GM23248 (cell line): ENCODE measurements at regions not wholly inside any gene's neighbourhood (a gene's known extent, or its start where the extent isn't known, plus 50 kb on each side); places are given as distances from the start of the nearest gene placed in this dataset.
"Not testable (repeated sequence)": the region's sequence is repeated elsewhere in the genome, so short reads cannot be mapped to it uniquely, and the experiment has no call there.

Source experiments
- DNase-seq: peaks from one replicate; pipeline ENCODE4 v3.0.0-alpha.2; 2015
- H2AFZ ChIP-seq: fragments of 200-600 bp; sonication (generic); 2 replicates; pipeline ENCODE4 v1.6.1; 2016; ENCODE audit warnings: antibody characterized with exemption
- H3F3A ChIP-seq: fragments of 200-600 bp; sonication (generic); 2 replicates; pipeline ENCODE4 v1.6.1; 2016; ENCODE audit warnings: mild to moderate bottlenecking, antibody characterized with exemption, mixed run types; ENCODE audit not compliant: insufficient read depth
- H3K27ac ChIP-seq: fragments of 200-600 bp; sonication (generic); 2 replicates; pipeline ENCODE4 v1.5.1; 2016; ENCODE audit warnings: mild to moderate bottlenecking
- H3K27me3 ChIP-seq: fragments of 200-600 bp; sonication (generic); replicated peaks from 2 replicates; pipeline ENCODE4 v1.6.1; 2016; ENCODE audit warnings: mild to moderate bottlenecking; ENCODE audit not compliant: insufficient read depth
- H3K36me3 ChIP-seq: fragments of 200-600 bp; sonication (generic); 2 replicates; pipeline ENCODE4 v1.6.1; 2016; ENCODE audit warnings: low read depth, mild to moderate bottlenecking
- H3K4me1 ChIP-seq: fragments of 200-600 bp; sonication (generic); 2 replicates; pipeline ENCODE4 v1.6.1; 2016; ENCODE audit warnings: mild to moderate bottlenecking; ENCODE audit not compliant: insufficient read depth
- H3K4me2 ChIP-seq: fragments of 200-600 bp; sonication (generic); one replicate; pipeline ENCODE4 v1.6.1; 2016; ENCODE audit warnings: mild to moderate bottlenecking; ENCODE audit not compliant: unreplicated experiment
- H3K4me3 ChIP-seq: fragments of 200-600 bp; sonication (generic); 2 replicates; pipeline ENCODE4 v1.5.1; 2016; ENCODE audit warnings: mild to moderate bottlenecking
- H3K79me2 ChIP-seq: fragments of 200-600 bp; sonication (generic); 2 replicates; pipeline ENCODE4 v1.6.1; 2016; ENCODE audit warnings: mild to moderate bottlenecking; ENCODE audit not compliant: insufficient read depth
- H3K9ac ChIP-seq: fragments of 200-600 bp; sonication (generic); 2 replicates; pipeline ENCODE4 v1.6.1; 2016; ENCODE audit warnings: mild to moderate bottlenecking
- H3K9me2 ChIP-seq: fragments of 200-600 bp; sonication (generic); 2 replicates; pipeline ENCODE4 v1.6.1; 2016; ENCODE audit warnings: mixed run types, mild to moderate bottlenecking, moderate library complexity; ENCODE audit not compliant: insufficient read depth
- H3K9me3 ChIP-seq: fragments of 200-600 bp; sonication (generic); one replicate; pipeline ENCODE4 v1.6.1; 2017; ENCODE audit warnings: low read depth
- H4K20me1 ChIP-seq: fragments of 200-600 bp; sonication (generic); 2 replicates; pipeline ENCODE4 v1.6.0; 2016; ENCODE audit not compliant: insufficient read depth
- EZH2 ChIP-seq: fragments of 200-600 bp; sonication (generic); IDR thresholded peaks from 2 replicates; pipeline ENCODE4 v1.6.1; 2018; ENCODE audit warnings: antibody characterized with exemption, mild to moderate bottlenecking; ENCODE audit not compliant: insufficient read depth, poor library complexity, severe bottlenecking
- EZH2phosphoT487 ChIP-seq: fragments of 200-600 bp; sonication (generic); IDR thresholded peaks from 2 replicates; pipeline ENCODE4 v1.6.1; 2018; ENCODE audit warnings: antibody characterized with exemption, moderate library complexity, mild to moderate bottlenecking, low read depth; ENCODE audit not compliant: insufficient read depth
- WGBS, 2 experiments: methylation state at CpG; one replicate each; pipeline ENCODE4 v1.1.6; 2015 to 2017; ENCODE audit warnings: low lambda C conversion rate in 2 of 2, low coverage in 1 of 2; ENCODE audit errors: missing lambda C conversion rate in 2 of 2; 5-methylcytosine and 5-hydroxymethylcytosine counted together
- in situ Hi-C: fragments of 300-500 bp; cut with MboI; formaldehyde crosslinking; loops from 2 replicates; pipeline ENCODE4 v1.15.0; 2020

DNA sequence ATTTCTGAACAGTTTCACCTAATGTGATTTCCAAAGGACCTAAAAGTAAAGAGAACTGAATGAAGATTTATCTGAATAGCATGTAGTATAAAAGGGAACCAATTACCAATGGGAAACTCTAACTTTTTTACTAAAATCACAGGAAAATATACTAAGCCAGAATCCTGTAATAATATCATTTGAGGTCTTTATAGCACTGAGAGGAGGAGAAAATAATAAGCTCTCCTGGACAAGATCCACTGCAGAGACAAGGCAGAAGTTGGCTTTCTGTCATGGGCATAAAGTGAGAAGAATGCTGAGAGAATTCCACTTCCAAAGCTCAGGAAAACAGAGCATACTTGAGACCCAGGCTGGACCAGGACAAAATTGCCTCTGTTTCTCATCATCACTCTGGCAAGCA is 1131.4 kb downstream of the SORCS1 start:
- Histone ChIP-seq H3K4me3 (no peak overlapping the region), H3K9ac (no peak overlapping the region), H3K9me2 (no peaks in the 10 kb centered on the region), H4K20me1 (no peaks in the 10 kb centered on the region), H3F3A (no peaks in the 10 kb centered on the region), H3K9me3 (peaks cover 2% of the 10 kb centered on the region), H3K27ac (no peak overlapping the region), H3K79me2 (no peaks in the 10 kb centered on the region), H3K4me2 (no peak overlapping the region), H3K27me3 (no peaks in the 10 kb centered on the region), H2AFZ (no peak overlapping the region), H3K4me1 (no peaks in the 10 kb centered on the region), H3K36me3 (no peaks in the 10 kb centered on the region)
- in situ Hi-C loops: no loop called here
- no peak for TF ChIP-seq EZH2phosphoT487
- no peak for TF ChIP-seq EZH2
- DNase-seq: no peak

DNA sequence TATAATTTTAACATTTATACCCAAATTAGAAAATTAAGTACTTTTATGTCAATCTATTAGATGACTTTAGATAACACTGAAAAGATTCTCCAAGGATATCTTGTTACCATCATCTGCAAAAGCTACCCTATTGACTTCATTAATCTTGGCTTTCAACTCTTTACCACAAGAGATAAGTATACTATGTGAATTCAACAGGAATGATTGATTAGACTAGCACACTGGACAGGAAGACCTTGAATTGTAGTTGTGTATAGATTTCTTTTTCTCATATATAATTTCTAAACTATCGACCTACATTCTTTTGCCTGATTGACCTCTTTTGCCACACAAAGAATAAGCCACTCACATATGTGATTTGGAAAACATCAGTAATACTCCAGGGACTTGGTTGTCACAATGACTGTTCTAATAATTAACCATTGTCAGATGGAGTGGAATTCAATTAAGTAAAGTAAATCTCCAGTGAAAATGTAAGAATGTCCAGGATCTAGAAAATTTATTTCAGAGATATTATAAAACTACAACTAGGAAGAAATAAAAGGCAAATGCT is 1132.0 kb downstream of the SORCS1 start:
- Histone ChIP-seq H2AFZ (no peak overlapping the region), H3K36me3 (no peaks in the 10 kb centered on the region)
- in situ Hi-C loops: no loop called here

DNA sequence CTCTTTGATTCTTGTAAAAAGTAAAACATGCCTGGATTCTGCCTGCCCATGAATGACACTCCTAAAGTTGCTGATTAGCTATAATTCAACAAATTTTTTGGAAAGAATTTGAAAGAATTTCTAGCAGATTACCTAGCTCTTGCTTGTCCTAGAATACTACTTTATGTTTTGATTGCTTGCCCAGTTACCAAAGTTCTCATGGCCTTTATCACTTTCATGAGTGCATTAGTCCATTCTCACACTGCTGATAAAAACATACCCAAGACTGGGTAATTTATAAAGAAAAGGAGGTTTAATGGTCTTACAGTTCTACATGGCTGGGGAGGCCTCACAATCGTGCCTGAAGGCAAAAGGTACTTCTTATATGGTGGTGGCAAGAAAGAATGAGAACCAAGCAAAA is 1137.3 kb downstream of the SORCS1 start:
- Histone ChIP-seq H3K9ac (no peak overlapping the region), H3K4me2 (no peak overlapping the region), H3K79me2 (no peaks in the 10 kb centered on the region), H3K4me3 (no peak overlapping the region), H3K36me3 (no peaks in the 10 kb centered on the region), H3K9me3 (no peaks in the 10 kb centered on the region), H3F3A (no peaks in the 10 kb centered on the region), H2AFZ (no peak overlapping the region), H3K9me2 (no peaks in the 10 kb centered on the region), H3K4me1 (no peaks in the 10 kb centered on the region), H4K20me1 (no peaks in the 10 kb centered on the region), H3K27me3 (no peaks in the 10 kb centered on the region), H3K27ac (no peak overlapping the region)
- WGBS, 2 experiments: 0 to 6% methylated on average over 1 of the region's 1 CpG
- TF ChIP-seq EZH2: no peak
- TF ChIP-seq EZH2phosphoT487: no peak
- in situ Hi-C loops: no loop called here
- DNase-seq: no peak

More for the DNA sequence above, 1132.0 kb downstream of the SORCS1 start:
- no peaks in the 10 kb centered on the region for H3K4me1 ChIP-seq
- H3K4me2 ChIP-seq: no peak overlapping the region
- H3K4me3 ChIP-seq: no peak overlapping the region
- DNase-seq: no peak
- no peaks in the 10 kb centered on the region for H3F3A ChIP-seq
- H3K27me3 ChIP-seq: no peaks in the 10 kb centered on the region
- no peaks in the 10 kb centered on the region for H3K79me2 ChIP-seq
- H4K20me1 ChIP-seq: no peaks in the 10 kb centered on the region
- 20 to 37% methylated on average over 1 of the region's 1 CpG for WGBS, 2 experiments
- no peak overlapping the region for H3K9ac ChIP-seq
- no peak overlapping the region for H3K27ac ChIP-seq
- peaks cover 2% of the 10 kb centered on the region for H3K9me3 ChIP-seq
- H3K9me2 ChIP-seq: no peaks in the 10 kb centered on the region
- TF ChIP-seq EZH2phosphoT487: no peak
- TF ChIP-seq EZH2: no peak

DNA sequence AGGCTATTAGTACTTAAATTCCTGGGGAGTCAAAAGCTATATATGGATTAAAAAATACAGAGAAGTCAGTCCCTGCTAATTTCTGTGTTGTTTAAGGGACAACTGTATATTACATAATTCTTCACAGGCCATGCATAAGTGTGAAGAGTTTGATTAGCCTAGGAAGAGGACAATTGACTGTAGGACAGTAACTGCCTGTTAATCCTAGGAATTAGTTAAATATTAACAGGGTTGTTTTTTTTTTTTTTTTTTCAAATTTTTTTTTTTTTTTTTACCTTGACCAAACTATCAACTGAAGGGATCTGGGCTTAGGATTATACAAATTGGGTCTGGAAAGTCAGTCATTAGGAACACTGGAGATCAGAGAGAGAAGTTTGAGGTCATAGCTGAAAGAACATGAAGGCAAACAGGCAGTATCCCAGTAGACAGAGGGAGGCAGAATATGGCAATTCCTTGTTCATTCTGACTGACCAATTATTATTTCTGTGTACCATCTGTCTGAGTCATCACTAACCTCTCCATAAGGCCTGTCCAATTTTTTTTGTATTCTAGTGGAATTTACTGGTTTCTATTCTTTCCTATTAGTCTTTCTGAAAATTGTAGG is 1139.2 kb downstream of the SORCS1 start:
- H3K4me1 ChIP-seq: no peaks in the 10 kb centered on the region
- DNase-seq: no peak
- H3K4me3 ChIP-seq: no peak overlapping the region
- H3K4me2 ChIP-seq: no peak overlapping the region
- no peak overlapping the region for H2AFZ ChIP-seq
- H3K9me2 ChIP-seq: no peaks in the 10 kb centered on the region
- TF ChIP-seq EZH2phosphoT487 (no peak), EZH2 (no peak)
- no peaks in the 10 kb centered on the region for H4K20me1 ChIP-seq
- H3K36me3 ChIP-seq: no peaks in the 10 kb centered on the region
- in situ Hi-C loops: no loop called here
- no peaks in the 10 kb centered on the region for H3K79me2 ChIP-seq
- H3K27ac ChIP-seq: no peak overlapping the region
- no peaks in the 10 kb centered on the region for H3K9me3 ChIP-seq
- H3K9ac ChIP-seq: no peak overlapping the region
- H3K27me3 ChIP-seq: no peaks in the 10 kb centered on the region
- no peaks in the 10 kb centered on the region for H3F3A ChIP-seq

DNA sequence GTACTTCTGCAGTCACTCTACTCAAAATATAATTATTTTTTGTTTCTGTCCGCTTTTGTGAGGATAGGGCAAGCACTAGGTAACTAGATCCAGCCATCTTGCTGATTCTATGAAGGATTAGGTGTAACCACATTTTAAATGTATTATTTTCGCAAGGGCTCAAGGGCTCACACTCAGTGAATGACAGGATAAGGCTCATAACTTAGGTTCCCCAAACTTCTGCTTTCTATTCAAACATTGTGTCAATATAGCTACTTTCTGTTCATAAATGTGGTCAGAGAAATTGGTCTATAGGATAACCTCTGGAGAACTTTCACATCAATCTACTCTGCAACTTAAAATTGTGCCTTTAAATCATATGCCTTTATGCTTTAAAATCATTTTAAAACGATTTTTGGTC is 1141.2 kb downstream of the SORCS1 start:
- WGBS, 2 experiments: 10 to 11% methylated on average over 3 of the region's 3 CpGs
- Histone ChIP-seq H3K9me2 (no peaks in the 10 kb centered on the region), H3K9ac (no peak overlapping the region), H3K4me3 (no peak overlapping the region), H4K20me1 (no peaks in the 10 kb centered on the region), H3F3A (no peaks in the 10 kb centered on the region), H3K9me3 (no peaks in the 10 kb centered on the region), H3K27ac (no peak overlapping the region), H3K79me2 (no peaks in the 10 kb centered on the region), H2AFZ (no peak overlapping the region), H3K36me3 (no peaks in the 10 kb centered on the region), H3K4me2 (no peak overlapping the region), H3K4me1 (no peaks in the 10 kb centered on the region), H3K27me3 (no peaks in the 10 kb centered on the region)
- in situ Hi-C loops: no loop called here
- no peak for TF ChIP-seq EZH2phosphoT487
- TF ChIP-seq EZH2: no peak
- DNase-seq: no peak

DNA sequence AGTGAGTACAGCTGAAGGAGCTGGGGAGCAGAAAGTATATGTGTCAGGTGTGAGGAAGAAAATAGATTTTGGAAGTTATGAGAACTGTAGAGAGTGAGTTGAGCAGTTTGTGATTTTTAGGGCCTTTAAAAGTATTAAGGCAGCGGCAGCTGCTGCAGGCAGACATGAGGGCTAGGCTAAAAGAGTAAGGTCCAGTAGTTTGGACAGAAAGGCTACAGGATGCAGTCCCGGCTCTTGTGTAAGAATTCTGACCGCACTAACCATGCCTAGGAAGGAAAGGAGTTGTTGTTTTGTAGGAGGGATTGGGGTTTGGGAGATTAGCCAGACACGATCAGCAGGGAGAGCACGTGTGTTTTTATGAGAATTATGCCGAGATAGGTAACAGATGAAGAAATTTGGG is 1144.9 kb downstream of the SORCS1 start:
- H3K27ac ChIP-seq, H3K4me1 ChIP-seq, H3K4me2 ChIP-seq, H3K36me3 ChIP-seq, in situ Hi-C loops, H2AFZ ChIP-seq, H3K4me3 ChIP-seq, H3F3A ChIP-seq, H3K27me3 ChIP-seq, H3K79me2 ChIP-seq, H3K9me3 ChIP-seq, H3K9ac ChIP-seq, H3K9me2 ChIP-seq, DNase-seq, H4K20me1 ChIP-seq: not testable (repeated sequence)
- WGBS, 2 experiments: 15 to 29% methylated on average over 6 of the region's 6 CpGs
